ENCODE measurements at regions not wholly inside any gene's neighbourhood (a gene's known extent, or its start where the extent isn't known, plus 50 kb on each side); places are given as distances from the start of the nearest gene placed in this dataset.

DNA sequence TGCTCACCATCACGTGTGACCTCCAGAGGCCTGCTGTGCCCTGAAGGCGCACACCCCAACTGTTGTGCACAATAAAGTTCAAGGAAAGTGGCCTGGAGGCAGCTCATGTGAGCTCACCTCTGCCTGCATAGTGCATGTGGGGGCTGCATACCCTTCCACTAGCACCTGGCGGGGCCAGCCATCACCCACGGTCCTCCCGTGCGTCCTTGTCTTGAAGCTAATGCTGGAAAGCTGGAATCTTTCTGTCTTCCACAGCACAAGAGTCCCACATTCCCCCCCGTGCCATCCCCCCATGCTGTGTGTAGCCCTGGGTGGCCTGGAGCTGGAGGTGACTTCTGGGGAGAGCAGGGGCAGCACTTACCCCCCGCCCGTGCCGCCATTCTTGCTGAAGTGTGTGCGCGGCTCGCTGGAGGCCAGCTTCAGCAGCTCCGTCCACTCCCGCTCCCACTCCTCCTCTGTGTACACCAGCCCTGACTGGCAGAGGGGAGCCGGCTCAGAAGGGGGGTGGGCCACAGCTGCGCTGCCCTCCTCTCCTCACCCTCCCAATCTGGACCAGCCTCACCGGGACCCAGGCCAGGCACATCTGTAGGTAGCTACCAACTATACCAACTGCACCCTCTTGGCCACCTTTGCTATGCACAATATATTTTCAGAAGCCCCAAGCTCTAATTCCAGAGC, 199.5 kb downstream of the KLF13 start:
- H3K4me3 ChIP-seq, result no peak overlapping the region
- no peak overlapping the region for H3K27ac ChIP-seq

DNA sequence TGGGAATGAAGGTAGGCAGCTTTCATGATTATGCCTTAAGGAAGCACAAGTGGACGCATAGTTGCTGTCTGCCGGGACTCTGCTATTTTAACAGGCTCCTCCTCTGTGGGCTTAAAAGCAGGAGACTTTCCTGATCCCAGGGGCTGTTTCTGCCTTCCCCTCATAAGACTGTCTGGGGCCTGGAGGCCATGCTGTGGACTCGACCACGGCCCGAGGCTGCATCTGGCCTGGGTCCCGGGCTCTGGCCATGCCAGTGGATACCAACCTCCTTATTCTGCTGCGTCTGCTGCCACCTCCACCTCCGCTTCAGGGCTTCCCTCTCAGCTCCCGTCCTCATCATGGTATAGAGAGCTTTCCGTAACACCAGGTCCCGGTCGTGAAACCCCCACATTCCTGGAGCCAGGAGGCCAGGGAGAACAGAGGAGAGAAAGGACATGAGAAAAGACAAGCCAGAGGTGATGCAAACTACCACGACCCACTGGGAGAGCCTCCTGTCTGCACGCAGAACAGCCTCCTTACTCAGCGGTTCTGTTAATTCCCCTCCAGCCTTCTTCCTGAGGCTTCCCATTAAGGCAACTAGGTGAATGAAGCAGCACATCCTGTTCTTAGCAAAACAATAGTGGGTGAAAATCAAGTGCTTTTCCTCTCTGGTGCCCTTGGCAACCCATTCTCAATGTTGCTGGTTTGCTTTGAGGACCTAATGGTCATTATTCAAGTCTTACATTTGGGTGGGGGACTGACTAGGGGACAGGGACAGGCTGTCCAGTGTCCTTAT, 200.5 kb downstream of the KLF13 start:
- Histone ChIP-seq H3K4me3 (no peak overlapping the region), H3K27ac (no peak overlapping the region)

DNA sequence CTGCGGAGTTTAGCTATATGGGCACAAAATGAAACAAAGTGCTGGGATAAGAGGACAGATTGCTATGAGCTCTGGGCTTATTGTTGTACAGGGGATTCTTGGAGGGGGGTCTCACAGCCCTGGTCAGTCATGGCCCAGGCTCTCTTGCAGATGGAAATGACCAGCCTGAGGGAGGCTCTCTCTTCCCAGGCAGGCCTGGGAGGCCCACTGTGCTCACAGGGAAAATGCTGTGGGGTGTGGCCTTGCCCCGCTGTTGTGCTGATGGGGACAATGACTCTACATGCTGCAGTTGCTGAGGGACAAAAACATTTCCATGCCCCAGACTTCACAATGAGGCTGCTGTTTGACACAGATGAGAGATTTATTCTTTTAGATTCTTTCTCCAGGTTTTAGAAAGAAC, 202.2 kb downstream of the KLF13 start:
- Histone ChIP-seq H3K27ac (no peak overlapping the region), H3K4me3 (no peak overlapping the region)

DNA sequence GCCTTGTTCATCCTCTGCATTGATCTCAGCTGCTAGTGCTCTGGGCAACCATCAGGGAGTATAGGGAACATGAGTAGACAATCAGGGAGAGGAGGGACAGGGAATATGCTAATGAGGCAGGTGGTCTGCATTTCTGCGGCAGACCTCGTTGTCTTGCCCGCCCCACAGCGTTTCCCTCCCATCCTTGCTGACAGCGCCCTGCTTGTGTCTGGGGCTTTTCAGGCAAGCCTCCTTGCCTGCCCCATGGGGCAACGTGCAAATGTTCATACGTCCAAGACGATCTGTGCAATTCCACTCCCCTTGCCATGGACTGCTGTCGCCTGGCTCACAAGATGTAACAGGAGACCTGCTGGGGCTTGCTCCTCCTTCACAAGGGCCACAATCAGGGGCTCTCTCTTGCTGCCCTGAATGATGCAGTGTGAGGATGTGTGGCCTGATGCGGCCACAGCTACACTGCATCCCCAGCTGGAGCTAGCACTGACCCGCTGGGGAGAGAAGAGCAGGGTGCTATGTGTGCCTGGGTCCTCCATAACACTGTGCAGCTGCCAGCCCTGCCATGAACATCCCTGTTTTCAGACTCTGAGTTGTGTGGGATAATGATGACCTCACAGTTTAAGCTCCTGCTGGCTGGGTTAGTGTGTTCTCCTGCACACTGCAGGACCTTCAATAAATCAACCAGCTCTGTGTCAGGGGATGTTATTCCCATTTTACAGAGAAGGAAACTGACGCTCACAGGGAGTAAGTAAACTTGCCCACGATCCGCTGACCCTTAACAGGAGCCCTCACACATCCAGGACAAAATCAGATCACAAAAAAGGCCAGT, 211.3 kb downstream of the KLF13 start:
- no peak overlapping the region for H3K27ac ChIP-seq
- no peak overlapping the region for H3K4me3 ChIP-seq

DNA sequence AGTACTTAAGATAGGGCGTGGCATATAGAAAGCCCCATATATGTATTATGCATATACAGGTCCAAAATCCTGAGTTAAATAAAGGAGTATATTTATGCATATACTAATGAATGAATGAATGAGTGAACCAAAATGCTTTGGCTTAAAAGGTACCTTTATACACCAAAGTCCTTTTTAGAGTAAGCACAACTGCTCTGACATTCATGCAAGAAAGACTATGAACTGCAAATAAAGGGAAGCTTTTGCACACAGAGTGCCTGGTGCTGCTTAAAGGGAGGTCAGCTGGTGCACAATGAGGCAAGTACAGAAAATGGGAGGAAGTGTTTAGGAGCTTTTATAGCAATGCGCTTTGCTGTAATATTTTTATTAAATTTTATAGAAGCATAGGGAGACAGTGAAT, 214.0 kb downstream of the KLF13 start:
- Histone ChIP-seq H3K4me3 (no peak overlapping the region), H3K27ac (no peak overlapping the region)

DNA sequence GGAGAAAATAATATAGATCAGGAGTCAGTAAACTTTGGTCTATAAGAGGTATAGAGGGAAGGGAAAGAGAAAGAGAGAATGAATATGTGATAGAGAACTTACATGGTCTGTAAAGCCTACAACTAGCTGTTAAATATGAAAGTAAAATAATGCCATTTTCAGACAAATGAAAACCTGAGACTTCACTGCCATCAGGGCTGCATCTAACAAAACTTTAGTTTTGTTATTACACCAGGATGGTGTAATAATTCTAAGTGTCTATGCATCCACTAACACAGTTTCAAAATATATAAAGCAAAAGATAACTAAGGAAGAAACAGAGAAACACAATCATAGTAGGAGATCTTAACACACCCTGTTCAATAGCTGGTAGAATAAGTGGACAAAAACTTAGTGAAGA, 217.7 kb downstream of the KLF13 start:
- Histone ChIP-seq H3K4me3 (no peak overlapping the region), H3K27ac (no peak overlapping the region)

DNA sequence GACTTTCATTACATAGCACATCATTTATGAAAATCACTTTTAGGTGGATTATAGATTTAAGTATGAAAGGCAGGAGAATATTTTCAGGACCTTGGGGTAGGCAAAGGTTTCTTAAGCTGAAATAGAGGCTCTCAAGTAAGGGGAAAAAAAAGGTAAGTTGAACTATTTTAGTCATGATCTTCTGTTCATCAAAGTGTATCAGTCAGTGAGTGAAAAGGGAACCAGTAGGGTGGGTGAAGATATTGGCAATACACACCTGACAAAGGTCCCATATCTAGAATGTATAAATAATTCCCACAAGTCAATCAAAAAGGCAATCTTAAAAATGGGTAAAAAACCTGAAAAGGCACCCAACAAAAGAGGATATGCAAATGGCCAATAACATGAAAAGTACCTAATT, 218.6 kb downstream of the KLF13 start:
- Histone ChIP-seq H3K4me3 (no peak overlapping the region), H3K27ac (no peak overlapping the region)

DNA sequence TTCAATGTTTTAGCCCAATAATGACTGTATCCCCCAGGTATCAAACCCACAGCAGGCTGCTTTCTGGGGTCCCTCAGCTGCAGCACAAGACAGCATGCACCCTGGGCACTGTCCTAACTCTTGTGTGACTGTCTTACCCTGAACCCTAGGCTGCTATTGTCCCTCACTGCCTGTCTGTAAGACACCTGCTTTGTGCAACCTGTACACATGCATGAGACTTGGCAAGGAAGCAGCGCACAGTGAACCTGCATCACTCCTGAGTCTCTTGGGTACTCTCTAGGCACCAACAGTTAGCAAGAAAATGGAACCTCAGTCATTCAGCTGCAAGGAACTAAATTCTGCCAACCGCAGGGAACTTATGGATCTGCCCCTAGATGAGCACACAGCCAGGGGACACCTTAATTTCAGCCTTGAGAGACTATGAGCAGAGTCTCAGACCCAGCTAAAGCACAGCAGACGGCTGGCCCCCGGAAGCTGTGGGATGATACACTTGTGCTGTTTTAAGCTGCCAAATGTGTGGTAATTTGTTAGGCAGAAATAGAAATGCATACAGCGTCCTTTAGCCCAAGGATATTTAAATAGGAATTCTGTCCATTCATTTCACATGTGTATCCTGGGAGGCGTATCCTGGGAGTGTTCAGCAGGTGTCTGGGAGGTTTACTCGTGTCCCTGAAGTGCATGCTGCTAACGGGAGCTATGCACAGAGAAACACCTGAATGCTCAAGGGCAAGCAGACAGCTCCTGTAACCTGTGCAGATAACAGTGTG, 223.8 kb downstream of the KLF13 start:
- Histone ChIP-seq H3K4me3 (no peak overlapping the region), H3K27ac (no peak overlapping the region)

DNA sequence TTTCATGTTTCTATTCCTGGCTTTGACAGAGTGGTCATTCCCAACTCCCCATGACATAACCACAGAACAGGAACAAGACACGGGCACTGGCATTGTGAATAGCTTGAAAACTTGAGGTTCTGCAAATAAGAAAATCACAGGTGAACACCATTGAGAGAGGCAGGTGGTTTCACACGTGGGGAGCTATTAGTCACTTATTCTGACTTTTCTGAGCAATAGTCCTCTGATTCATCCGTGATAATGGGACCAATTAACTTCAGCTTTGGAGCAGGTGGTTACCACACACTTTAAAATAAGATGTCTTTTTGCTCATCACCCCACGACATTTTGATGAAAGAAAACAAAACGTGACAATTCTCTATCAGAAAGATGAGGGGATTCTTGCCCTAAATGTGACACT, 224.7 kb downstream of the KLF13 start:
- Histone ChIP-seq H3K27ac (no peak overlapping the region), H3K4me3 (no peak overlapping the region)

DNA sequence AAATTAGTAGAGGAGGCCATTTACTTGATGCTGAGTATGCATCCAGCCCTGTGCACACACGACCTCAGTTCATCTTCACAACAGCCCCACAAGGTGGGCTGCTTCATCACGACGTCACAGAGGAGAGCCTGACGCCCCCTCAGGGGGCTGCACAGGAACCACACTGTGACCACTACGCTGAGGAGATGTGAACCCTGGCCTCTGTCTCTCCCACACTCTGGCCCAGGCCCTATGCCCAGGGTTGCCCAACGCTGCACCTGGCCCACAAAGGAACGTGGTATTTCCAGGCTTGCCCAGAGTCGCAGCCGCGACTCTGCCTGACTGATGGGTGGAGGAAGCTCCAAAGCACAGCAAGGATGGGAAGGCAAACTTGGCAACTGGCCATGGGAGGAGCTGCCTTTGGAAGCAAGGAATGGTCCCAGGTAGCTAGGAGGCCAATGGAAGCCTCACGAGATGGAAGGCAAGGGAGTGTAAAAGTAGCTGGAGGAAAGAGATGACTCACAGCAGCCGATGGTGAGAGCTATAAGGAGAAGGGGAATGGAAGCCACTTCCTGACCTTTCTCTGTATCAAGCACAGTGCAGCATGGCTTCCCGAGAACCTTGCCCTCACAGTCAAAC, 226.0 kb downstream of the KLF13 start:
- H3K4me3 ChIP-seq, result no peak overlapping the region
- H3K27ac ChIP-seq, result no peak overlapping the region

DNA sequence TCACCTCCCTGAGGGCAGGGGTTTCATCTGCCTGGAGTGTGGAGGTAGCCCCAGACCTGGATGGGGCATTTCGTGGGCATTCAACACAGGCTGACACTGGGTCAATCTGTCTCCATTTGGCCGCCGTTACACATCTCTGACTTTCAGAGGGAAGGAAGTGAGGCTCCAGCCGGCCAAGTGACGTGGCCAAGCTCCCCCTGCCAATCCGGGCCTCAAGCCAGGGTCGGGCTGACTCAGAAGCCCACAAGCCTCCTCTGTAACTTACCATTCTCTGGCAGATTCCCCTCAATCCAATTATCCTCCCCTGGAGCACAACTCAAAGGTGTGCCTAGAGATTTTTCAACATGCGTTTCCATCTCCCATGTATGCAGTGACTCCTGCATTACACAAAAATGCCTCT, 227.6 kb downstream of the KLF13 start:
- peak overlapping the region in 3 of 21 experiments; percentile 30 to 50 (median 43) for H3K27ac ChIP-seq
- no peak overlapping the region for H3K4me3 ChIP-seq

DNA sequence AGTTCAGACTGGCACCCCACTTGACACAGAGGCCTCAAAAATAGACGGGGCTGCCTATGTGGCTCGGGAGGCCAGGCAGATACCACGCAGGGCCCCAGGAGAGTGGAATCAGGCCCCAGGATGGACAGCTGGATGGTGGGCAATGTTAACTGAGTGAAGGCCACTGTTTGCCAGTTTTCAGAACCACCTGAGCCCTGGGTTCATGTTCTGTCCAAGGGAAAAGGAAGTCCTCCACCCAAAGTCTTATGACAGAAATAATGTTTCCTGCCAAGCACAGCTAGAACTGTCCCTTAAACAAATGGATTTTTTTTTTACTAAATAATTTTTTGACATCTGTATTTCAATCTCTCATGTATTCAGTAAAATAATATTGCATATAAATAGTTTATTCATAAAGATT, 228.4 kb downstream of the KLF13 start:
- peak overlapping the region in 4 of 21 experiments; percentile 30 to 50 (median 46) for H3K27ac ChIP-seq
- no peak overlapping the region for H3K4me3 ChIP-seq

DNA sequence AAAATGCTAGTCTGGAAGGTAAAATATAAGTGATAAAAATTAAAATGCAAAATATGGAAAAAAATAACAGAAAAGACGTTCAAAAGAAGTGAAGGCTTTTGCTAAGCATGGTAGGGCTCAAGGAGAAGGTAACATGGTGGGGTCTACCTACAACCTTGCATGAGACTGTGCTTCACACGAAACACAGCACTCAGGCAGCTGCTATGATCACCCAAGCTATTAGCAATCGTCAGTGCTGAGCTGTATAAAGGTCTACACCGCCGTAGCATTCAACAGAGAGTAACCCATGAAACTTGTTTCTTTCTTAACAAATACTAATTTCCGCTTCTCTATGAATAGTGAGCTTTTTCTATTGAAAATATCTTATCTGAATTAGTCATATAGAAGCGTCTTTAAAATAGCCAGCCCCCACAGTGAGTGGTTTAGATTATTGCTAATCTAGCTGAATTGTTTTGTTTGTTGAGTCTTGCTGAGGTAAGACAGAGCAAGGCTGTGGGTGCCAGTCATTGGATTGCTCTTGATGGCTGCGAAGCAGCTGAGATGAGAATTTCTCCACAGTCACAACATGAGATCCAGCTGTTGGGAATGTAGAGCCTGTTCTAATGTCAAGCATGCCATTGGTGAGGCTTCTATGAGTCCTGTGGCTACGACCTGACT, 230.0 kb downstream of the KLF13 start:
- H3K27ac ChIP-seq, result no peak overlapping the region
- H3K4me3 ChIP-seq, result no peak overlapping the region

DNA sequence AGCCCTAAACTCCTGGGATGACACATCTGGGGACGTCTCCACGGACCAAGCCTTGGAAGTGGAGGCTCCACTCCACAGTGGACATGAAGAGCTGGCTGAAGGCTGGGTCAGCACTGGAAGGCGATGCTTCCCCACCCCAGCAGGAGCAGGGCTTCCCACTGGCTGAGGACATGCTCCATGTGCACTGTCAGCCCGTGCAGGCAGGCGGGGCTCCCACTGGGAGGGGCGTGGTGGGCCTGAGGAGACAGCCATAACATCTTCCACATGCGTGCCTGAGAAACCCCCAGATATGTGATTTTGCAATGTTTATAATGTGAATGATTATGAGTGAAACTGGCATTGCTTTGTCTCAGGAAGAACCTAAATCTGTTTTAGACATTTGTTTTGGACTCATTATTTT, 231.3 kb downstream of the KLF13 start:
- H3K4me3 ChIP-seq, result no peak overlapping the region

DNA sequence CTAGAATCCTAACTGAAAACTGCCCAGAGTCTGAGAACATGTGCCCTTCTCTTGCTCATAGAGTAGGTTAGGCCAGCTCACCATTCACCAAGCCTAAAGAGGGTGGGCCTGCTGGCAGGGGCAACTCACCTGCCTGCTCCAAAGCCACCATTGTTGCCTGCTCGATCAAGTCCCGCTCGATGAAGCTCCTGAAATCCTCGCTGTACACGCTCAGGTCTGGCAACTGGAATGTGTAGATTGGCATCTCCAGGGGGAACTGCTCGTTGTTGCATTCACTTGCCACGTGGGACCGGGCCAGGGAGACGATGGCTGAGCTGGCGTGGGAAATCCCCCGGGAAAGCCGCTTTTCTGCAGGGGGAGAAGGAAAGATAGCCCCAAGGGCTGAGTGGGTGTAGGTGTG, 232.2 kb downstream of the KLF13 start:
- H3K27ac ChIP-seq, result no peak overlapping the region
- no peak overlapping the region for H3K4me3 ChIP-seq

More for the DNA sequence above, 231.3 kb downstream of the KLF13 start:
- H3K27ac ChIP-seq, result no peak overlapping the region

DNA sequence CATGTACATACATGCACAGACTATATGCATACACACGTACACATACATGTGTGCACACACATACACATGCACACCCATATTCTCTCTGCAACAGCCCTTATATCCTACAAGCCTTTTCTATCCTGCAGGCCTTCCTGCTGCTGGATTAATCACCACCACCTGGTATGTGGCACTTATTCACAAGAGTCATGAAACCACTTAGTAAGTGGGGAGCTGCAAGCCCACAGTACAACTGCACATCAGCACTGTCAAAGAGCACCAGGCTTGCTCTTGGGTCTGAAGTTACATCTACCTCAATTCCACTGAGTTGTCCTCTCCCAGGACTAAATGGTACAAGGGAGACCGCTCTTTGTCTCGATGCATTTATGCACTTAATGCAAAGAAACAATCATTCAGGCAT, 233.2 kb downstream of the KLF13 start:
- no peak overlapping the region for H3K4me3 ChIP-seq
- no peak overlapping the region for H3K27ac ChIP-seq

DNA sequence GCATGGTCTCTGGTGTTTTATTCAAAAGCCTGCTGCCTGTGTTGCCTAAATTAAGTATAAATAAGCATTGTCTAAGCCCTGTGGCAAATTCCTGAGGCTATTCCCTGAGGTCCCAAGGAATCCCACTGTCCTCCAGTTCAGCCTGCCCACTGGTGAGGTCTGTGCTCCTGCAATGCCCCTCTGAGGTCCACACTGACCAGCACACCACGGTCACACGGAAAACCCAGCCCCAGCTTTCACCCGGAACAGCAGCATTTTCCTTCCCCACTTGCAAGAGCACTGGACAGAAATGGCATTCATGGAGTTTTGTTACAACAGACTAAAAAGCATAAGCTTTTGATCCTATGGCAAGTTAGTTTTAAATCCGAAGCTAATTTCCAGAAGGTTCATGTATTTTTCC, 234.0 kb downstream of the KLF13 start:
- no peak overlapping the region for H3K4me3 ChIP-seq
- no peak overlapping the region for H3K27ac ChIP-seq

DNA sequence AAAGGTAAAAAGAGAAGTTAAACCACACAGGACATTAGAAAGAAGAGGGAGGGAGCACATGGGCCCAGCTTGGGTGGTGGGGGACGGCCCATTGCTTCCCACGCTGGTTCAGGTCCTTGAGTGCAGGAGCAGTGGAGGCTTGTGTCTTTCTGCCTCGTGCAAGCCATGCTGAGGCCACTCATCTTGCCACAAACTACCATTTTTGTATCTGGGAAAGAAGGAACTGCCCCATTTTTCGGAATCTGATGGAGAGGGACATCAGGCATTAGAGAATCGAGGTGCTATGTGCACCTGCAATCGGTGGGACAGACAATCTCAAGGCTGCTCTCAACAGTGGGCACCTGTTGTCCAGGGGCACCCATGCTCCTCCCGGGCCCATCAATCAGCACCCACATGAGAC, 234.5 kb downstream of the KLF13 start:
- no peak overlapping the region for H3K27ac ChIP-seq
- no peak overlapping the region for H3K4me3 ChIP-seq

DNA sequence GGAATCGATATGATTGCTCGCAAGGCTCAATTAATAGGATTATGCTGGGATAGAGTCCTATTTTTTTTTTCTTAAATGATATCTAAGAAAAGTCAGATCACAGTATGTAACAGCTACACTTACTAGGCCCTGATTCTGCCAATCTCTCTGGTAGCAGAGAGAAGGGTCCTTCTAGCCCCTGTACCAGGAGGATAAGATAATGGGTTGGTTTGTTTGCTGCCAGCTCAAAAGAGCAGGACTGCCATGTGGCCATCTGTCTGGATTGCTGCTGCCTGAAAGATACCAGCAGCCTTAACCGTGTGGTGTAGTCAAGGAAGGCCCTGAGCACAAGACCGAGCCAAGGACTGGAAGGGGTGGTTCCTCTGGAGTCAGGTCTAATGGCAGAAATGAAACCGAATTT, 236.4 kb downstream of the KLF13 start:
- no peak overlapping the region for H3K27ac ChIP-seq
- H3K4me3 ChIP-seq, result no peak overlapping the region

Data from skin epidermis (tissue), 12 donors.